ENCODE measurements at regions not wholly inside any gene's neighbourhood (a gene's known extent, or its start where the extent isn't known, plus 50 kb on each side); places are given as distances from the start of the nearest gene placed in this dataset.

DNA sequence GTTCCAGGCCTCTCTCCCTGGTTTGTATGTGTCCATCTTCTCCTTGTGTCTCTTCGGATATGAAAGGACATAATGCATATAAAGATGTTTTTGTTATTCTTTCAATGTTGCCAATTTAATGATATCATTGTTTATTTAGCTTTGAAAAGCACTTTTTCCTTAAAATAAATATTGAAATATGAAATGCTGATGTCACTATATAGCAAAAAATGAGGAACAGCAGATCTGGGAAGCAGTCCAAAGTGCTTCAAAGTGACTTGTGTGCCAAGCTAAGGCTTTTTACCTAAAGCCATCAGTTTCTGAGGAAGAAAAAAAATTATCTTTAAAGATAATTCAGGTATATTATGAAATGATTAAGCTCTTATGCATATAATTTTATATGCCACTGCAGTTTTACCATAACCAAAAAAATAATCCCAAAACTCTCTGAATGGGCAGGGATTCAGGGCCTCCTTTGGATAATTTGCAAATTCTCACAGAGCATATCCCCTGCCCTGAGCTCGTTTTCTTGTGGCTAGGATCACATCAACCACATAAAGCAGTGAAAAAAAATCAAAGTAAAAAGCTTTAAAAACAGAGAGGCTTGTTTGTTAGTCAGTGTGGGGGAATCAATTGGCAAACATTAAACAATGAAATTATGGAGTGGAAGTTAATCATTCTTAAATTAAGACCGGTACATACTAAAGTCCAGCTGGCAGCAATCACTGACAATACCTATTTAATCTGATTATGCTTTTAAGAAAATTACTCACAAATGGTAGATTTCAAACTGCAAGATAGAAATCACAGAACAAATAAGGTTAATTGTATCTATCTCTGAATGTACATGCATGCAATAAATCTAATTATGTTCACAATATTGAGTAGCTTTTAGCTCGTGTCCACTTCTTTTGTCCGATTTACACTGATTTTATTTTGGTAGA lies 1027.9 kb upstream of the ADGRB3 start:
- TF ChIP-seq, protein P1, sequence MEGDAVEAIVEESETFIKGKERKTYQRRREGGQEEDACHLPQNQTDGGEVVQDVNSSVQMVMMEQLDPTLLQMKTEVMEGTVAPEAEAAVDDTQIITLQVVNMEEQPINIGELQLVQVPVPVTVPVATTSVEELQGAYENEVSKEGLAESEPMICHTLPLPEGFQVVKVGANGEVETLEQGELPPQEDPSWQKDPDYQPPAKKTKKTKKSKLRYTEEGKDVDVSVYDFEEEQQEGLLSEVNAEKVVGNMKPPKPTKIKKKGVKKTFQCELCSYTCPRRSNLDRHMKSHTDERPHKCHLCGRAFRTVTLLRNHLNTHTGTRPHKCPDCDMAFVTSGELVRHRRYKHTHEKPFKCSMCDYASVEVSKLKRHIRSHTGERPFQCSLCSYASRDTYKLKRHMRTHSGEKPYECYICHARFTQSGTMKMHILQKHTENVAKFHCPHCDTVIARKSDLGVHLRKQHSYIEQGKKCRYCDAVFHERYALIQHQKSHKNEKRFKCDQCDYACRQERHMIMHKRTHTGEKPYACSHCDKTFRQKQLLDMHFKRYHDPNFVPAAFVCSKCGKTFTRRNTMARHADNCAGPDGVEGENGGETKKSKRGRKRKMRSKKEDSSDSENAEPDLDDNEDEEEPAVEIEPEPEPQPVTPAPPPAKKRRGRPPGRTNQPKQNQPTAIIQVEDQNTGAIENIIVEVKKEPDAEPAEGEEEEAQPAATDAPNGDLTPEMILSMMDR (conservative IDR thresholded peaks at IDR 0.05; ENCODE audit: low read depth, low read length): no peak
- Histone ChIP-seq H3K27ac (no peak overlapping the region), H3K36me3 (ENCODE audit: insufficient read depth) (no peaks in the 10 kb centered on the region), H3K9ac (no peak overlapping the region), H3K4me1 (ENCODE audit: low read depth, poor library complexity, severe bottlenecking) (no peaks in the 10 kb centered on the region), H2AFZ (ENCODE audit: low read depth) (no peak overlapping the region), H3K4me2 (no peak overlapping the region), H4K20me1 (ENCODE audit: insufficient read depth) (no peaks in the 10 kb centered on the region), H3K27me3 (ENCODE audit: insufficient read depth, low read depth) (no peaks in the 10 kb centered on the region), H3K79me2 (ENCODE audit: insufficient read depth, low read depth) (no peaks in the 10 kb centered on the region), H3K4me3 (IDR thresholded peaks at IDR 0.05; ENCODE audit: insufficient read depth, low read depth, low read length) (no peak overlapping the region)

DNA sequence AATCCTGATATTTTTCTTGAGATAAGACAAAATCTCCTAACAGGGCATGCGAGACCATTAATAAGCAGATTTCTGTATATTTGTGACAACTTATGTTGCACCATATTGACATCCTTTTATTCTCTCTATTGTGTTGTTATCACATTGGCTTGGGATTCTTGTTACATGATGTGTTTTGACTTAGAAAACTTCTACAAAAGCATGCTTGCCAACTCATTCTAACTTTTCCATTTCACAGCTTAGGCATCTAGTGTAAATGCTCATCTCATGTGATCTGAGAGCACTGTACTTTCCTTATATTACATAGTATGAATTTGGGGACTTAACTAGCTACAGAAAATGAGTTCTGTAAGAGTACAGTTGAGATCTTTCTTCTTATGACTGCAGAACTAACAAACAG lies 1040.7 kb upstream of the ADGRB3 start:
- Histone ChIP-seq H3K36me3 (ENCODE audit: insufficient read depth) (no peaks in the 10 kb centered on the region), H3K27ac (no peak overlapping the region), H3K4me3 (IDR thresholded peaks at IDR 0.05; ENCODE audit: insufficient read depth, low read depth, low read length) (no peak overlapping the region), H3K4me2 (no peak overlapping the region), H3K27me3 (ENCODE audit: insufficient read depth, low read depth) (no peaks in the 10 kb centered on the region), H3K79me2 (ENCODE audit: insufficient read depth, low read depth) (no peaks in the 10 kb centered on the region), H3K9ac (no peak overlapping the region), H2AFZ (ENCODE audit: low read depth) (no peak overlapping the region), H4K20me1 (ENCODE audit: insufficient read depth) (no peaks in the 10 kb centered on the region), H3K4me1 (ENCODE audit: low read depth, poor library complexity, severe bottlenecking) (no peaks in the 10 kb centered on the region)
- TF ChIP-seq, protein P1 (conservative IDR thresholded peaks at IDR 0.05; ENCODE audit: low read depth, low read length): no peak

DNA sequence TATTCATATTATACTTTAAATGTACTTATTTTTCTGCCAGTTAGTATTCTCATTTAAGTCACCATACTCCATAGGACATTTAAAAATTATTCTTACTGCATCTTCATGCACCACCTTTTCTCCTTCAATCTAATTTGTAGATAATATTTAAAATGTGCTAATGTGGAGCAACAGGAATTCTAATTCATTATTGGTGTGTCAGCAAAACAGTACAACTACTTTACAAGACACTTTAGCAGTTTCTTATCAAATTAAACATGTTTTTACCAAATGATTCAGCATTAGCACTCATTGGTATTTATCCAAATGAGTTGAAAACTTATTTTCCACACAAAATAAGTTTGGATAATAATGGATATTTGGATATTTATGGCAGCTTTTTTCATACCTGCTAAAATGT lies 1041.8 kb upstream of the ADGRB3 start:
- no peaks in the 10 kb centered on the region for H3K36me3 ChIP-seq (ENCODE audit: insufficient read depth)
- TF ChIP-seq, protein P1 (conservative IDR thresholded peaks at IDR 0.05; ENCODE audit: low read depth, low read length): no peak
- no peak overlapping the region for H3K27ac ChIP-seq
- H3K4me1 ChIP-seq (ENCODE audit: low read depth, poor library complexity, severe bottlenecking): no peaks in the 10 kb centered on the region
- H3K4me2 ChIP-seq: no peak overlapping the region
- H3K4me3 ChIP-seq (IDR thresholded peaks at IDR 0.05; ENCODE audit: insufficient read depth, low read depth, low read length): no peak overlapping the region
- H4K20me1 ChIP-seq (ENCODE audit: insufficient read depth): no peaks in the 10 kb centered on the region
- no peak overlapping the region for H2AFZ ChIP-seq (ENCODE audit: low read depth)
- no peaks in the 10 kb centered on the region for H3K79me2 ChIP-seq (ENCODE audit: insufficient read depth, low read depth)
- no peaks in the 10 kb centered on the region for H3K27me3 ChIP-seq (ENCODE audit: insufficient read depth, low read depth)
- no peak overlapping the region for H3K9ac ChIP-seq

DNA sequence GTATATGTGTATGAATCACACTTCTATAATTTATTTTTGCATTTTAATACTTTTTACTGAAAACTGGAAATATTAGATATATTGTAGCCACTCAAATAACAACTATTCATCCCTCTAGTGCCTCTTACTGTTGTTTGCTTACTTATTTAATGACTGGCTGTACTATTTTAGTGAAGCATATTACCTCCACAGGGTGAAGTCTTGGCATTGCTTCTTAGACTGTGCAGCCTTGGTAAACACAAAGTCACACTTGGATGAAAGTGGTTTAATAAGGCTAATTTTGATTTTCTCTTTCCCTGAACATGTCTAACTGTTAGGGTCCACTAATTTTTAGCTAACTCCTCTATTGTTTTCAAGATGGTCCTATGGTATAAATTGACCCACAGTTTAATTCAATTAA lies 1043.2 kb upstream of the ADGRB3 start:
- Histone ChIP-seq H3K27ac (no peak overlapping the region), H3K4me3 (IDR thresholded peaks at IDR 0.05; ENCODE audit: insufficient read depth, low read depth, low read length) (no peak overlapping the region), H3K36me3 (ENCODE audit: insufficient read depth) (no peaks in the 10 kb centered on the region), H2AFZ (ENCODE audit: low read depth) (no peak overlapping the region), H3K79me2 (ENCODE audit: insufficient read depth, low read depth) (no peaks in the 10 kb centered on the region), H4K20me1 (ENCODE audit: insufficient read depth) (no peaks in the 10 kb centered on the region), H3K9ac (no peak overlapping the region), H3K27me3 (ENCODE audit: insufficient read depth, low read depth) (no peaks in the 10 kb centered on the region), H3K4me2 (no peak overlapping the region), H3K4me1 (ENCODE audit: low read depth, poor library complexity, severe bottlenecking) (no peaks in the 10 kb centered on the region)
- TF ChIP-seq, protein P1 (conservative IDR thresholded peaks at IDR 0.05; ENCODE audit: low read depth, low read length): no peak
